ENCODE measurements at regions not wholly inside any gene's neighbourhood (a gene's known extent, or its start where the extent isn't known, plus 50 kb on each side); places are given as distances from the start of the nearest gene placed in this dataset.

GRCh38 chr18:10374195-10374594, 80.2 kb upstream of the APCDD1 start:
- Histone ChIP-seq H3K4me1 (peaks cover 4 to 12% of the 10 kb centered on the region in 2 donors), H3K27me3 (no peaks in the 10 kb centered on the region), H3K4me3 (no peak overlapping the region), H3K36me3 (no peaks in the 10 kb centered on the region), H3K27ac (no peak overlapping the region), H3K9me3 (no peaks in the 10 kb centered on the region)
- DNase-seq (no peak), ATAC-seq (no peak)
- no peak for TF ChIP-seq CTCF (IDR thresholded peaks at IDR 0.05)
- intact Hi-C loops (cut with DNase I): no loop called here

- no peaks in the 10 kb centered on the region for H3K9me3 ChIP-seq
- H3K4me3 ChIP-seq: no peak overlapping the region
- peaks cover 4 to 17% of the 10 kb centered on the region in 2 donors for H3K4me1 ChIP-seq
- no peaks in the 10 kb centered on the region for H3K27me3 ChIP-seq
- no peak overlapping the region for H3K27ac ChIP-seq
- TF ChIP-seq CTCF (IDR thresholded peaks at IDR 0.05): no peak
- no peaks in the 10 kb centered on the region for H3K36me3 ChIP-seq
- ATAC-seq (no peak), DNase-seq (no peak)
- intact Hi-C loops (cut with DNase I): no loop called here
Observed at GRCh38 chr18:10374636-10375293, 79.7 kb upstream of the APCDD1 start.

GRCh38 chr18:10376731-10377130, 77.7 kb upstream of the APCDD1 start:
- H3K4me1 ChIP-seq: peaks cover 4 to 19% of the 10 kb centered on the region in 2 donors
- no peak for ATAC-seq
- no peak for TF ChIP-seq CTCF (IDR thresholded peaks at IDR 0.05)
- no peaks in the 10 kb centered on the region for H3K9me3 ChIP-seq
- DNase-seq: peak in 2 of 4 donors; percentile 53 to 65
- H3K4me3 ChIP-seq: no peak overlapping the region
- no peaks in the 10 kb centered on the region for H3K27me3 ChIP-seq
- H3K36me3 ChIP-seq: no peaks in the 10 kb centered on the region
- no peak overlapping the region for H3K27ac ChIP-seq
- intact Hi-C loops (cut with DNase I): no loop called here

GRCh38 chr18:10377956-10378355, 76.5 kb upstream of the APCDD1 start:
- no peaks in the 10 kb centered on the region for H3K9me3 ChIP-seq
- H3K27ac ChIP-seq: no peak overlapping the region
- H3K4me3 ChIP-seq: no peak overlapping the region
- TF ChIP-seq CTCF (IDR thresholded peaks at IDR 0.05): no peak
- intact Hi-C loops (cut with DNase I): no loop called here
- no peaks in the 10 kb centered on the region for H3K36me3 ChIP-seq
- H3K27me3 ChIP-seq: no peaks in the 10 kb centered on the region
- DNase-seq (no peak), ATAC-seq (no peak)
- peaks cover 4 to 19% of the 10 kb centered on the region in 2 donors for H3K4me1 ChIP-seq

GRCh38 chr18:10378688-10379420, 75.6 kb upstream of the APCDD1 start:
- no peak for TF ChIP-seq CTCF (IDR thresholded peaks at IDR 0.05)
- Histone ChIP-seq H3K27ac (peak overlapping the region in 1 of 2 donors; percentile 30), H3K9me3 (no peaks in the 10 kb centered on the region), H3K36me3 (no peaks in the 10 kb centered on the region), H3K4me1 (peaks cover 4 to 19% of the 10 kb centered on the region in 2 donors), H3K4me3 (no peak overlapping the region), H3K27me3 (no peaks in the 10 kb centered on the region)
- intact Hi-C loops (cut with DNase I): no loop called here
- DNase-seq (peak in 1 of 4 donors; percentile 76), ATAC-seq (peak; percentile 25)
